Duodenal mucosa (tissue), 2 donors: ENCODE measurements at regions not wholly inside any gene's neighbourhood (a gene's known extent, or its start where the extent isn't known, plus 50 kb on each side); places are given as distances from the start of the nearest gene placed in this dataset.

Experiments
- H3K27ac ChIP-seq: one replicate; pipeline ENCODE4 v1.7.0; 2013; ENCODE audit warnings: low read depth, low read length
- H3K27me3 ChIP-seq, 2 donors: one replicate each; pipeline ENCODE4 v1.7.0; 2013; ENCODE audit warnings: low read length in 2 of 2, control low read depth in 1 of 2; ENCODE audit not compliant: insufficient read depth in 2 of 2, control insufficient read depth in 1 of 2
- H3K36me3 ChIP-seq, 2 donors: one replicate each; pipeline ENCODE4 v1.7.0; 2013; ENCODE audit warnings: low read length in 2 of 2, control low read depth in 1 of 2; ENCODE audit not compliant: insufficient read depth in 2 of 2, control insufficient read depth in 1 of 2
- H3K4me1 ChIP-seq, 2 donors: one replicate each; pipeline ENCODE4 v1.7.0; 2013; ENCODE audit warnings: low read length in 2 of 2, control low read depth in 1 of 2; ENCODE audit not compliant: insufficient read depth in 2 of 2, control insufficient read depth in 1 of 2
- H3K4me3 ChIP-seq, 2 donors: one replicate each; pipeline ENCODE4 v1.7.0; 2013; ENCODE audit warnings: low read length in 2 of 2, low read depth in 1 of 2
- H3K9ac ChIP-seq, 2 donors: one replicate each; pipeline ENCODE4 v1.7.0; 2013; ENCODE audit warnings: low read length in 2 of 2, low read depth in 1 of 2
- H3K9me3 ChIP-seq, 2 donors: one replicate each; pipeline ENCODE4 v1.7.0; 2013; ENCODE audit warnings: low read length in 2 of 2, control low read depth in 1 of 2; ENCODE audit not compliant: control insufficient read depth in 1 of 2

- Histone ChIP-seq H3K36me3 (no peaks in the 10 kb centered on the region), H3K27ac (no peak overlapping the region)
Observed at GRCh38 chr6:166055801-166056200, 111.8 kb downstream of the TBXT start.

GRCh38 chr6:166052837-166053236 lies 114.8 kb downstream of the TBXT start:
- H3K4me3 ChIP-seq: no peak overlapping the region
- H3K9me3 ChIP-seq: peaks cover 8 to 17% of the 10 kb centered on the region in 2 donors
- no peaks in the 10 kb centered on the region for H3K36me3 ChIP-seq
- H3K4me1 ChIP-seq: peaks cover 0 to 5% of the 10 kb centered on the region in 2 donors
- H3K9ac ChIP-seq: no peak overlapping the region
- no peaks in the 10 kb centered on the region for H3K27me3 ChIP-seq
- H3K27ac ChIP-seq: no peak overlapping the region

More at GRCh38 chr6:166055801-166056200, 111.8 kb downstream of the TBXT start:
- Histone ChIP-seq H3K9me3 (peaks cover 8 to 17% of the 10 kb centered on the region in 2 donors), H3K4me3 (no peak overlapping the region), H3K4me1 (peaks cover 0 to 7% of the 10 kb centered on the region in 2 donors), H3K27me3 (no peaks in the 10 kb centered on the region), H3K9ac (no peak overlapping the region)

DNA sequence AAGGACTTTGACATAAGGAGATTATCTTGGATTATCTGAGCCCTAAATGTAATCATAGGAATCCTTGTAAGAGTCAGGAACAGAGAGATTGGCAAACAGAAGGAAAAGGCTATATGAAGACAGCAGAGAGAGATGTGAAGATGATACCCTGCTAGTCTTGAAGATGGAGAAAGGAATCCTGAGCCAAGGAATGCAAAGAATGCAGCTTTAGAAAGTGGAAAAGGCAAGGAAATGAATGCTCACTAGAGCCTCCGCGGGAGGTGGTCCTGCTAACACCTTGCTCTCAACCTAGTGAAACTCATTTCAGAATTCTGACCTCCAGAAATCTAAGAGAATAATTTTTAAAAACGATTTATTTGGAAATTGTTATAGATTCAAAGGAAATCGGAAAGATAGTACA lies 117.1 kb downstream of the TBXT start:
- Histone ChIP-seq H3K9me3 (peaks cover 8 to 17% of the 10 kb centered on the region in 2 donors), H3K27ac (no peak overlapping the region), H3K9ac (no peak overlapping the region), H3K4me3 (no peak overlapping the region), H3K36me3 (no peaks in the 10 kb centered on the region), H3K27me3 (no peaks in the 10 kb centered on the region), H3K4me1 (no peaks in the 10 kb centered on the region)

DNA sequence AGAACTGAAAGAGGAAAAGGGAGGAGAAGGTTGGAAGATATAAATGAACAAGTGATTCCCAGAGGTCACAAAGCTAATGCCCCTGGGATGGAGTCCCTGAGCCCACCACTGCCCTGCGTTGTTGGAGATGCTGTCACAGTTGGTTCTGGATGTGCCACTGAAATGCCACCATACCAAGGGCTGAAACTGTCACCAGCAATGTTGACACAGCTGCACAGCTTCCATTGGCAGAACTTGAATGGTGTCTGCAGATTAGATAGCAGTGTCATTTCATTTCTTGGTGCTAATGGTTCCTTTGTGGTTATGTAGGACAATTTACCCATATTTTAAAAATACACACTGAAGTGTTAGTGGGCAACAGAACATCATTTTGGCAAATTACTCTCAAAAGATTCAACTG lies 120.7 kb downstream of the TBXT start:
- Histone ChIP-seq H3K36me3 (no peaks in the 10 kb centered on the region), H3K9me3 (peaks cover 0 to 5% of the 10 kb centered on the region in 2 donors), H3K4me1 (no peaks in the 10 kb centered on the region), H3K4me3 (no peak overlapping the region), H3K27ac (no peak overlapping the region), H3K27me3 (no peaks in the 10 kb centered on the region), H3K9ac (no peak overlapping the region)

GRCh38 chr6:166046226-166046625 lies 121.4 kb downstream of the TBXT start:
- no peak overlapping the region for H3K4me3 ChIP-seq
- no peaks in the 10 kb centered on the region for H3K36me3 ChIP-seq
- no peak overlapping the region for H3K27ac ChIP-seq
- H3K4me1 ChIP-seq: no peaks in the 10 kb centered on the region
- H3K9ac ChIP-seq: no peak overlapping the region
- no peaks in the 10 kb centered on the region for H3K9me3 ChIP-seq
- H3K27me3 ChIP-seq: no peaks in the 10 kb centered on the region

GRCh38 chr6:166045860-166046200 lies 121.8 kb downstream of the TBXT start:
- no peaks in the 10 kb centered on the region for H3K36me3 ChIP-seq
- no peak overlapping the region for H3K27ac ChIP-seq
- no peak overlapping the region for H3K9ac ChIP-seq
- no peak overlapping the region for H3K4me3 ChIP-seq
- H3K4me1 ChIP-seq: no peaks in the 10 kb centered on the region
- H3K27me3 ChIP-seq: no peaks in the 10 kb centered on the region
- no peaks in the 10 kb centered on the region for H3K9me3 ChIP-seq

- Histone ChIP-seq H3K27me3 (no peaks in the 10 kb centered on the region), H3K4me1 (no peaks in the 10 kb centered on the region), H3K27ac (no peak overlapping the region), H3K36me3 (no peaks in the 10 kb centered on the region), H3K4me3 (no peak overlapping the region), H3K9me3 (no peaks in the 10 kb centered on the region), H3K9ac (no peak overlapping the region)
Observed at GRCh38 chr6:166045173-166045859, 122.3 kb downstream of the TBXT start.

DNA sequence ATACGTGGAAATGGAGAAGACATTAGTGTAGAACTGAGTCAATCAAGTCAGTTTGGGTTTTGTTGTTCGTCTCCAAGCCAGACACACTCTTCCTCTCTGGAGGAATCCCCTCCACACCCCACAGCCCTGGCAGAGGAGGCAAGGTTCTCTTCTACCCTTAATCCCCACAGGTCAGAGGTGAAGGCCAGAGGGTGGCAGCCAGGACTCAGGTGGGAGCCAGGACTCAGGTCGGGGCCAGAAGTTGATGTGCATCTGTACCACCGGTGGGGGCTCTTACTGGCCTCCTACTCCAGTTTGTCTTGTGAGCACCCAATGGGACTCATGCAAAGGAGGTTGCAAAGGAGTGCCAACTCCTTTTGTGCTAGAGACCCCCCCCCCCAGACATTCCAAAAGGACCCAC lies 126.4 kb downstream of the TBXT start:
- Histone ChIP-seq H3K9me3 (no peaks in the 10 kb centered on the region), H3K27ac (no peak overlapping the region), H3K9ac (no peak overlapping the region), H3K36me3 (no peaks in the 10 kb centered on the region), H3K4me3 (no peak overlapping the region), H3K4me1 (no peaks in the 10 kb centered on the region), H3K27me3 (no peaks in the 10 kb centered on the region)

GRCh38 chr6:166040292-166040691 lies 127.4 kb downstream of the TBXT start:
- Histone ChIP-seq H3K27ac (no peak overlapping the region), H3K27me3 (no peaks in the 10 kb centered on the region), H3K36me3 (no peaks in the 10 kb centered on the region), H3K4me1 (no peaks in the 10 kb centered on the region), H3K9ac (no peak overlapping the region), H3K9me3 (no peaks in the 10 kb centered on the region), H3K4me3 (no peak overlapping the region)

DNA sequence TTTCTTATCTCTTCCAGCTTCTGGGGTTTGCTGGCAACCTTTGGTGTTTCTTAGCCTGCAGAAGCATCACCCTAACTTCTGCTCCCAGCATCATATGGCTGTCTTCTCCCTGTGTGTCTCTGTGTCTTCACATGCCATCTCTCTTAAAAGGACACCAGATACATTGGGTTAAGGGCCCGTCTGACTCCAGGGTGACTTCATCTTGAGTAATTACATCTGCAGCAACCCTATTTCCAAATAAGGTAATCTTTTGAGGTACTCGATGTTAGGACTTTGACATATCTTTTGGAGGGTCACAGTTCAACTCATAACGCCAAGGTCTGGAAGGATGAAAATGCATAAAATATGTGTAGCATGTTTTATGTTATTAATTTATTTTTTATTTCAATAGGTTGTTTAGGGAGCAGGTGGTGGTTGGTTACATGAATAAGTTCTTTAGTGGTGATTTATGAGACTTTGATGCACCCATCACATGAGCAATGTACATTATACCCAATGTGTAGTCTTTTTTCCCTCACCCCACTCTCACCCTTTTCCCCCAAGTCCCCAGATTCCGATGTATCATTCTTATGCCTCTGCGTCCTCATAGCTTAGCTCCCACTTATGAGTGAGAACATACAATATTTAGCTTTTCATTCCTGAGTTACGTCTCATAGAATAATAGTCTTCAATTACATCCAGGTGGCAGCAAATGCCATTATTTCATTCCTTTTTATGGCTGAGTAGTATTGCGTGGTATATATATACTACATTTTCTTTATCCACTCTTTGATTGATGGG lies 131.1 kb downstream of the TBXT start:
- no peak overlapping the region for H3K4me3 ChIP-seq
- H3K9ac ChIP-seq: no peak overlapping the region
- H3K36me3 ChIP-seq: no peaks in the 10 kb centered on the region

More for the DNA sequence above, 131.1 kb downstream of the TBXT start:
- no peaks in the 10 kb centered on the region for H3K9me3 ChIP-seq
- H3K27me3 ChIP-seq: no peaks in the 10 kb centered on the region
- H3K4me1 ChIP-seq: no peaks in the 10 kb centered on the region
- H3K27ac ChIP-seq: no peak overlapping the region
